HFF-Myc (cell line): ENCODE measurements at regions not wholly inside any gene's neighbourhood (a gene's known extent, or its start where the extent isn't known, plus 50 kb on each side); places are given as distances from the start of the nearest gene placed in this dataset.

Source experiments
- DNase-seq: peaks from one replicate; pipeline ENCODE4 v3.0.0-alpha.2; 2011; ENCODE audit warnings: low read depth; ENCODE audit errors: extremely low read depth
- H3K4me3 ChIP-seq: replicated peaks from 2 replicates; pipeline ENCODE4 v1.5.1; 2011; ENCODE audit warnings: low read depth, mild to moderate bottlenecking, control low read depth, low read length
- CTCF ChIP-seq: IDR thresholded peaks from 2 replicates; pipeline ENCODE4 v1.5.1; 2012; ENCODE audit warnings: mild to moderate bottlenecking, low read depth, low read length, control low read depth; ENCODE audit errors: missing control alignments

- DNase-seq = no peak
- no peak for TF ChIP-seq CTCF
- H3K4me3 ChIP-seq = no peak overlapping the region
Observed at GRCh38 chr1:192104128-192104527, 54.1 kb upstream of the RGS18 start.

- no peak for DNase-seq
- TF ChIP-seq CTCF = no peak
- no peak overlapping the region for H3K4me3 ChIP-seq
Observed at GRCh38 chr1:192104852-192105251, 53.4 kb upstream of the RGS18 start.

GRCh38 chr1:192108161-192108560, 50.1 kb upstream of the RGS18 start:
- TF ChIP-seq CTCF = no peak
- DNase-seq = no peak

More at GRCh38 chr1:192108161-192108560, 50.1 kb upstream of the RGS18 start:
- no peak overlapping the region for H3K4me3 ChIP-seq
